Duodenal mucosa (tissue), 2 donors: ENCODE measurements at regions not wholly inside any gene's neighbourhood (a gene's known extent, or its start where the extent isn't known, plus 50 kb on each side); places are given as distances from the start of the nearest gene placed in this dataset.
A peak's percentile ranks its signal among the peaks of the same experiment; 100 is the strongest.
"Not testable (repeated sequence)": the region's sequence is repeated elsewhere in the genome, so short reads cannot be mapped to it uniquely, and the experiment has no call there.

Experiments used
- H3K27ac ChIP-seq: one replicate; pipeline ENCODE4 v1.7.0; 2013; ENCODE audit warnings: low read depth, low read length
- H3K27me3 ChIP-seq, 2 donors: one replicate each; pipeline ENCODE4 v1.7.0; 2013; ENCODE audit warnings: low read length in 2 of 2, control low read depth in 1 of 2; ENCODE audit not compliant: insufficient read depth in 2 of 2, control insufficient read depth in 1 of 2
- H3K36me3 ChIP-seq, 2 donors: one replicate each; pipeline ENCODE4 v1.7.0; 2013; ENCODE audit warnings: low read length in 2 of 2, control low read depth in 1 of 2; ENCODE audit not compliant: insufficient read depth in 2 of 2, control insufficient read depth in 1 of 2
- H3K4me1 ChIP-seq, 2 donors: one replicate each; pipeline ENCODE4 v1.7.0; 2013; ENCODE audit warnings: low read length in 2 of 2, control low read depth in 1 of 2; ENCODE audit not compliant: insufficient read depth in 2 of 2, control insufficient read depth in 1 of 2
- H3K4me3 ChIP-seq, 2 donors: one replicate each; pipeline ENCODE4 v1.7.0; 2013; ENCODE audit warnings: low read length in 2 of 2, low read depth in 1 of 2
- H3K9ac ChIP-seq, 2 donors: one replicate each; pipeline ENCODE4 v1.7.0; 2013; ENCODE audit warnings: low read length in 2 of 2, low read depth in 1 of 2
- H3K9me3 ChIP-seq, 2 donors: one replicate each; pipeline ENCODE4 v1.7.0; 2013; ENCODE audit warnings: low read length in 2 of 2, control low read depth in 1 of 2; ENCODE audit not compliant: control insufficient read depth in 1 of 2

GRCh38 chr16:86736502-86736901 lies 158.2 kb downstream of the FOXL1 start:
- peaks cover 13 to 20% of the 10 kb centered on the region in 2 donors for H3K27me3 ChIP-seq
- H3K36me3 ChIP-seq = no peaks in the 10 kb centered on the region

GRCh38 chr16:86737083-86737482 lies 158.7 kb downstream of the FOXL1 start:
- peaks cover 7 to 21% of the 10 kb centered on the region in 2 donors for H3K27me3 ChIP-seq
- no peaks in the 10 kb centered on the region for H3K9me3 ChIP-seq
- H3K27ac ChIP-seq = no peak overlapping the region
- H3K9ac ChIP-seq = no peak overlapping the region
- H3K4me3 ChIP-seq = no peak overlapping the region
- no peaks in the 10 kb centered on the region for H3K36me3 ChIP-seq
- peaks cover 0 to 6% of the 10 kb centered on the region in 2 donors for H3K4me1 ChIP-seq

More at GRCh38 chr16:86736502-86736901, 158.2 kb downstream of the FOXL1 start:
- no peak overlapping the region for H3K4me3 ChIP-seq
- H3K9ac ChIP-seq = no peak overlapping the region
- H3K4me1 ChIP-seq = peaks cover 0 to 6% of the 10 kb centered on the region in 2 donors
- H3K27ac ChIP-seq = no peak overlapping the region
- H3K9me3 ChIP-seq = no peaks in the 10 kb centered on the region

- peaks cover 0 to 16% of the 10 kb centered on the region in 2 donors for H3K27me3 ChIP-seq
- H3K36me3 ChIP-seq, H3K9ac ChIP-seq, H3K9me3 ChIP-seq, H3K27ac ChIP-seq, H3K4me3 ChIP-seq, H3K4me1 ChIP-seq: not testable (repeated sequence)
Observed at GRCh38 chr16:86738322-86738721, 160.0 kb downstream of the FOXL1 start.

- H3K27me3 ChIP-seq = peaks cover 0 to 10% of the 10 kb centered on the region in 2 donors
- no peak overlapping the region for H3K27ac ChIP-seq
- H3K4me1 ChIP-seq = peaks cover 0 to 6% of the 10 kb centered on the region in 2 donors
- no peak overlapping the region for H3K9ac ChIP-seq
- H3K9me3 ChIP-seq = no peaks in the 10 kb centered on the region
- H3K4me3 ChIP-seq = no peak overlapping the region
- no peaks in the 10 kb centered on the region for H3K36me3 ChIP-seq
Observed at GRCh38 chr16:86739178-86739577, 160.8 kb downstream of the FOXL1 start.

GRCh38 chr16:86739808-86740207 lies 161.5 kb downstream of the FOXL1 start:
- Histone ChIP-seq H3K4me1 (peaks cover 0 to 6% of the 10 kb centered on the region in 2 donors), H3K9me3 (no peaks in the 10 kb centered on the region), H3K9ac (no peak overlapping the region), H3K27ac (no peak overlapping the region), H3K27me3 (peaks cover 0 to 10% of the 10 kb centered on the region in 2 donors), H3K4me3 (no peak overlapping the region), H3K36me3 (no peaks in the 10 kb centered on the region)

- no peaks in the 10 kb centered on the region for H3K36me3 ChIP-seq
- H3K27me3 ChIP-seq = peaks cover 0 to 10% of the 10 kb centered on the region in 2 donors
- no peak overlapping the region for H3K4me3 ChIP-seq
- H3K27ac ChIP-seq = no peak overlapping the region
- no peak overlapping the region for H3K9ac ChIP-seq
- H3K9me3 ChIP-seq = no peaks in the 10 kb centered on the region
- H3K4me1 ChIP-seq = peaks cover 0 to 6% of the 10 kb centered on the region in 2 donors
Observed at GRCh38 chr16:86740298-86740697, 161.9 kb downstream of the FOXL1 start.

- Histone ChIP-seq H3K4me1 (peaks cover 0 to 6% of the 10 kb centered on the region in 2 donors), H3K27me3 (peaks cover 0 to 10% of the 10 kb centered on the region in 2 donors), H3K36me3 (no peaks in the 10 kb centered on the region), H3K9me3 (no peaks in the 10 kb centered on the region), H3K27ac (no peak overlapping the region), H3K9ac (no peak overlapping the region), H3K4me3 (peak overlapping the region in 1 of 2 donors; percentile 21)
Observed at GRCh38 chr16:86740906-86741799, 162.8 kb downstream of the FOXL1 start.

GRCh38 chr16:86747761-86748160 lies 169.4 kb downstream of the FOXL1 start:
- Histone ChIP-seq H3K27me3 (no peaks in the 10 kb centered on the region), H3K4me1 (no peaks in the 10 kb centered on the region), H3K27ac (no peak overlapping the region), H3K4me3 (no peak overlapping the region), H3K36me3 (no peaks in the 10 kb centered on the region), H3K9ac (no peak overlapping the region), H3K9me3 (no peaks in the 10 kb centered on the region)

GRCh38 chr16:86748652-86749051 lies 170.3 kb downstream of the FOXL1 start:
- no peak overlapping the region for H3K27ac ChIP-seq
- H3K4me3 ChIP-seq = no peak overlapping the region
- no peaks in the 10 kb centered on the region for H3K36me3 ChIP-seq
- H3K27me3 ChIP-seq = no peaks in the 10 kb centered on the region
- H3K9ac ChIP-seq = no peak overlapping the region
- H3K4me1 ChIP-seq = no peaks in the 10 kb centered on the region
- H3K9me3 ChIP-seq = no peaks in the 10 kb centered on the region

GRCh38 chr16:86751076-86752030 lies 173.0 kb downstream of the FOXL1 start:
- H3K9me3 ChIP-seq = no peaks in the 10 kb centered on the region
- no peaks in the 10 kb centered on the region for H3K27me3 ChIP-seq
- H3K9ac ChIP-seq = no peak overlapping the region
- no peak overlapping the region for H3K27ac ChIP-seq
- H3K4me3 ChIP-seq = no peak overlapping the region
- no peaks in the 10 kb centered on the region for H3K36me3 ChIP-seq
- no peaks in the 10 kb centered on the region for H3K4me1 ChIP-seq
